ENCODE measurements at regions not wholly inside any gene's neighbourhood (a gene's known extent, or its start where the extent isn't known, plus 50 kb on each side); places are given as distances from the start of the nearest gene placed in this dataset.
A peak's percentile ranks its signal among the peaks of the same experiment; 100 is the strongest.
"Not testable (repeated sequence)": the region's sequence is repeated elsewhere in the genome, so short reads cannot be mapped to it uniquely, and the experiment has no call there.

- Histone ChIP-seq H3F3A (ENCODE audit: low read depth) (no peaks in the 10 kb centered on the region), H3K79me2 (ENCODE audit: low read depth) (no peaks in the 10 kb centered on the region), H3K4me3 (no peak overlapping the region), H4K20me1 (ENCODE audit: low read depth) (no peaks in the 10 kb centered on the region), H3K4me1 (no peaks in the 10 kb centered on the region), H3K27ac (no peak overlapping the region), H3K36me3 (no peaks in the 10 kb centered on the region), H3K4me2 (no peak overlapping the region), H3K9ac (no peak overlapping the region), H2AFZ (replicated peaks) (no peak overlapping the region), H3K27me3 (no peaks in the 10 kb centered on the region), H3K9me3 (ENCODE audit: low read depth) (no peaks in the 10 kb centered on the region)
- Mint-ChIP-seq H3K4me3 (no peak overlapping the region), H3K9me3 (no peaks in the 10 kb centered on the region), H3K4me1 (no peaks in the 10 kb centered on the region), H3K36me3 (no peaks in the 10 kb centered on the region), H3K27ac (no peak overlapping the region), H3K27me3 (ENCODE audit: insufficient read depth, low read depth) (no peaks in the 10 kb centered on the region)
- no peak for DNase-seq (ENCODE audit: low spot score)
- TF ChIP-seq EZH2 (IDR thresholded peaks at IDR 0.05) (no peak), CTCF (IDR thresholded peaks at IDR 0.05) (no peak), EZH2phosphoT487 (IDR thresholded peaks at IDR 0.05) (no peak)
Measured at GRCh38 chr4:13815231-13815630, 187.7 kb upstream of the BOD1L1 start.

- TF ChIP-seq EZH2 (IDR thresholded peaks at IDR 0.05) (no peak), EZH2phosphoT487 (IDR thresholded peaks at IDR 0.05) (no peak), CTCF (IDR thresholded peaks at IDR 0.05) (no peak)
- Histone ChIP-seq H3K4me3 (no peak overlapping the region), H3K27ac (no peak overlapping the region), H3K36me3 (no peaks in the 10 kb centered on the region), H3K9me3 (ENCODE audit: low read depth) (no peaks in the 10 kb centered on the region), H3K9ac (no peak overlapping the region), H3K4me1 (no peaks in the 10 kb centered on the region), H3K27me3 (no peaks in the 10 kb centered on the region), H2AFZ (replicated peaks) (no peak overlapping the region), H3K4me2 (no peak overlapping the region), H3K79me2 (ENCODE audit: low read depth) (no peaks in the 10 kb centered on the region), H4K20me1 (ENCODE audit: low read depth) (no peaks in the 10 kb centered on the region), H3F3A (ENCODE audit: low read depth) (no peaks in the 10 kb centered on the region)
- no peaks in the 10 kb centered on the region for H3K36me3 Mint-ChIP-seq
- H3K27me3 Mint-ChIP-seq (ENCODE audit: insufficient read depth, low read depth), result no peaks in the 10 kb centered on the region
- no peak overlapping the region for H3K4me3 Mint-ChIP-seq
- no peak overlapping the region for H3K27ac Mint-ChIP-seq
- no peaks in the 10 kb centered on the region for H3K9me3 Mint-ChIP-seq
- no peaks in the 10 kb centered on the region for H3K4me1 Mint-ChIP-seq
- DNase-seq (ENCODE audit: low spot score), result no peak
Measured at GRCh38 chr4:13816472-13816871, 188.9 kb upstream of the BOD1L1 start.

- Histone ChIP-seq H3K36me3 (no peaks in the 10 kb centered on the region), H3F3A (ENCODE audit: low read depth) (no peaks in the 10 kb centered on the region), H3K4me2 (no peak overlapping the region), H3K4me3 (no peak overlapping the region), H3K27me3 (no peaks in the 10 kb centered on the region), H3K27ac (no peak overlapping the region), H3K79me2 (ENCODE audit: low read depth) (no peaks in the 10 kb centered on the region), H3K9me3 (ENCODE audit: low read depth) (no peaks in the 10 kb centered on the region), H4K20me1 (ENCODE audit: low read depth) (no peaks in the 10 kb centered on the region), H3K9ac (no peak overlapping the region), H2AFZ (replicated peaks) (no peak overlapping the region), H3K4me1 (no peaks in the 10 kb centered on the region)
- no peaks in the 10 kb centered on the region for H3K36me3 Mint-ChIP-seq
- H3K4me3 Mint-ChIP-seq, result no peak overlapping the region
- peak; percentile 34 for DNase-seq (ENCODE audit: low spot score)
- H3K9me3 Mint-ChIP-seq, result peaks cover 20% of the 10 kb centered on the region
- H3K27me3 Mint-ChIP-seq (ENCODE audit: insufficient read depth, low read depth), result no peaks in the 10 kb centered on the region
- H3K4me1 Mint-ChIP-seq, result no peaks in the 10 kb centered on the region
- no peak overlapping the region for H3K27ac Mint-ChIP-seq
- no peak for TF ChIP-seq EZH2phosphoT487 (IDR thresholded peaks at IDR 0.05)
- no peak for TF ChIP-seq EZH2 (IDR thresholded peaks at IDR 0.05)
- TF ChIP-seq CTCF (IDR thresholded peaks at IDR 0.05), result peak; percentile 39
Measured at GRCh38 chr4:13821522-13821921, 194.0 kb upstream of the BOD1L1 start.

GRCh38 chr4:13825822-13826221 lies 198.3 kb upstream of the BOD1L1 start:
- H3K27me3 Mint-ChIP-seq (ENCODE audit: insufficient read depth, low read depth); H4K20me1 ChIP-seq (ENCODE audit: low read depth); H3K9ac ChIP-seq; DNase-seq (ENCODE audit: low spot score); H3K9me3 ChIP-seq (ENCODE audit: low read depth); H3K36me3 Mint-ChIP-seq; H2AFZ ChIP-seq (replicated peaks); H3K4me3 ChIP-seq; H3F3A ChIP-seq (ENCODE audit: low read depth); H3K36me3 ChIP-seq; H3K27ac ChIP-seq; H3K4me2 ChIP-seq; H3K4me1 Mint-ChIP-seq; H3K27me3 ChIP-seq; H3K4me1 ChIP-seq; H3K79me2 ChIP-seq (ENCODE audit: low read depth); H3K27ac Mint-ChIP-seq; H3K4me3 Mint-ChIP-seq: not testable (repeated sequence)
- peaks cover 20% of the 10 kb centered on the region for H3K9me3 Mint-ChIP-seq
